ENCODE measurements at regions not wholly inside any gene's neighbourhood (a gene's known extent, or its start where the extent isn't known, plus 50 kb on each side); places are given as distances from the start of the nearest gene placed in this dataset.

DNA sequence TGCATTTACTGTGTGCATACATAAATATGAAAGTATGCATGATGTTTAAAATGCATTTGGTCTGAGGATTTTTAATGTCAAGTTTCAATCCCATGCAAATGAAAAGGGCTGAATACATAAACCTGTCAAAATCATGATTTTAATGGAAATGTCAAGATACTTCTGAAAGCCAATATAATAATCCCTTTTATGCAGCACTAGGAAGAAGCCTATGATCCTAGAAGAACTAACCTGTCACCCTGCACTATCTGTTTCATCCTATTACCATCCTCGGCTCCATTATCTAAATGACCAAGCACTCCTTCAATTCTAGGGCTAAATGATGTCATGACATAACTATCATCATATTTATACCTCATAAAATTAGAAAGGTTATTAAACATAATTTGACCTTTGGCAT is 2229.4 kb upstream of the WWC1 start:
- Histone ChIP-seq H3K9me3 (ENCODE audit: low read length) (peaks cover 95% of the 10 kb centered on the region), H4K20me1 (ENCODE audit: insufficient read depth, low read length) (no peaks in the 10 kb centered on the region), H3K27ac (ENCODE audit: extremely low read length, insufficient read depth, low read length) (no peak overlapping the region), H3K4me2 (ENCODE audit: low read depth, low read length) (no peak overlapping the region), H3K9ac (ENCODE audit: insufficient read depth, low read depth, low read length) (no peak overlapping the region), H3K4me3 (replicated peaks in 1 of 3; ENCODE audit: insufficient read depth in 1 of 3, low read depth in 2 of 3, low read length in 3 of 3) (no peak overlapping the region), H3K36me3 (replicated peaks in 1 of 2; ENCODE audit: control insufficient read depth in 1 of 2, insufficient read depth in 2 of 2, low read length in 2 of 2) (no peaks in the 10 kb centered on the region), H3K27me3 (ENCODE audit: control insufficient read depth in 1 of 2, insufficient read depth in 2 of 2, low read length in 2 of 2) (no peaks in the 10 kb centered on the region), H3K4me1 (ENCODE audit: insufficient read depth, low read length) (no peaks in the 10 kb centered on the region), H2AFZ (ENCODE audit: low read length) (no peak overlapping the region), H3K79me2 (ENCODE audit: insufficient read depth, low read length) (no peaks in the 10 kb centered on the region)
- TF ChIP-seq, protein P1, sequence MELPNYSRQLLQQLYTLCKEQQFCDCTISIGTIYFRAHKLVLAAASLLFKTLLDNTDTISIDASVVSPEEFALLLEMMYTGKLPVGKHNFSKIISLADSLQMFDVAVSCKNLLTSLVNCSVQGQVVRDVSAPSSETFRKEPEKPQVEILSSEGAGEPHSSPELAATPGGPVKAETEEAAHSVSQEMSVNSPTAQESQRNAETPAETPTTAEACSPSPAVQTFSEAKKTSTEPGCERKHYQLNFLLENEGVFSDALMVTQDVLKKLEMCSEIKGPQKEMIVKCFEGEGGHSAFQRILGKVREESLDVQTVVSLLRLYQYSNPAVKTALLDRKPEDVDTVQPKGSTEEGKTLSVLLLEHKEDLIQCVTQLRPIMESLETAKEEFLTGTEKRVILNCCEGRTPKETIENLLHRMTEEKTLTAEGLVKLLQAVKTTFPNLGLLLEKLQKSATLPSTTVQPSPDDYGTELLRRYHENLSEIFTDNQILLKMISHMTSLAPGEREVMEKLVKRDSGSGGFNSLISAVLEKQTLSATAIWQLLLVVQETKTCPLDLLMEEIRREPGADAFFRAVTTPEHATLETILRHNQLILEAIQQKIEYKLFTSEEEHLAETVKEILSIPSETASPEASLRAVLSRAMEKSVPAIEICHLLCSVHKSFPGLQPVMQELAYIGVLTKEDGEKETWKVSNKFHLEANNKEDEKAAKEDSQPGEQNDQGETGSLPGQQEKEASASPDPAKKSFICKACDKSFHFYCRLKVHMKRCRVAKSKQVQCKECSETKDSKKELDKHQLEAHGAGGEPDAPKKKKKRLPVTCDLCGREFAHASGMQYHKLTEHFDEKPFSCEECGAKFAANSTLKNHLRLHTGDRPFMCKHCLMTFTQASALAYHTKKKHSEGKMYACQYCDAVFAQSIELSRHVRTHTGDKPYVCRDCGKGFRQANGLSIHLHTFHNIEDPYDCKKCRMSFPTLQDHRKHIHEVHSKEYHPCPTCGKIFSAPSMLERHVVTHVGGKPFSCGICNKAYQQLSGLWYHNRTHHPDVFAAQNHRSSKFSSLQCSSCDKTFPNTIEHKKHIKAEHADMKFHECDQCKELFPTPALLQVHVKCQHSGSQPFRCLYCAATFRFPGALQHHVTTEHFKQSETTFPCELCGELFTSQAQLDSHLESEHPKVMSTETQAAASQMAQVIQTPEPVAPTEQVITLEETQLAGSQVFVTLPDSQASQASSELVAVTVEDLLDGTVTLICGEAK (IDR thresholded peaks at IDR 0.05) = no peak
- TF ChIP-seq, protein P1 (CRISPR knock-in tag; IDR thresholded peaks at IDR 0.05) = no peak
- TF ChIP-seq ATF7 (IDR thresholded peaks at IDR 0.05) (peak; percentile 31; the same call in 1 of the 2 replicates), ATF7 (CRISPR knock-in tag; IDR thresholded peaks at IDR 0.05) (no peak)
- in situ Hi-C loops (cut with HindIII; ENCODE audit: extremely low pct_ligation_motif_present, low pct_unique_long_range_greater_than_20kb) (no loop called here), intact Hi-C loops (cut with micrococcal nuclease; ENCODE audit: unreplicated experiment) (no loop called here)
- POLR2A ChIA-PET = no interaction called here
- DNase-seq (ENCODE audit: low spot score) (no peak), FAIRE-seq (no peak), ATAC-seq (no peak)
- CTCF ChIA-PET (ENCODE audit: low intra/inter-chr PET ratio, low total read pairs) = no interaction called here
- no TSS peak for BruUV-seq (replicated peaks)
- 0% methylated on average over 1 of the region's 1 CpG for WGBS (ENCODE audit: low lambda C conversion rate)
